ENCODE measurements at regions not wholly inside any gene's neighbourhood (a gene's known extent, or its start where the extent isn't known, plus 50 kb on each side); places are given as distances from the start of the nearest gene placed in this dataset.

- TF ChIP-seq CTCF (IDR thresholded peaks at IDR 0.05 in 8 of 11, conservative IDR thresholded peaks at IDR 0.05 in 3 of 11), result no peak
- no peak for TF ChIP-seq POLR2A (IDR thresholded peaks at IDR 0.05)
- no peak for TF ChIP-seq POLR2AphosphoS5 (IDR thresholded peaks at IDR 0.05)
- Histone ChIP-seq H3K27ac (no peak overlapping the region), H3K4me3 (no peak overlapping the region), H3K4me1 (no peaks in the 10 kb centered on the region), H3K36me3 (no peaks in the 10 kb centered on the region), H3K9me3 (peaks cover 0 to 34% (median 6%) of the 10 kb centered on the region in 8 donors), H3K27me3 (replicated peaks in 1 of 7) (peaks cover 0 to 4% (median 0%) of the 10 kb centered on the region in 7 donors)
- intact Hi-C loops (cut with DNase I; ENCODE audit: low total_unique reads), result no loop called here
- DNase-seq, result no peak
- WGBS, 5 donors, result 65 to 70% (median 69%) methylated on average over 4 of the region's 4 CpGs
These were observed 228.3 kb upstream of the EEF2KMT start for GRCh38 chr16:5325932-5326331.

- no peak overlapping the region for H3K4me3 ChIP-seq
- H3K9me3 ChIP-seq, result peaks cover 0 to 43% (median 7%) of the 10 kb centered on the region in 8 donors
- intact Hi-C loops (cut with DNase I; ENCODE audit: low total_unique reads), result no loop called here
- no peak overlapping the region for H3K27ac ChIP-seq
- no peaks in the 10 kb centered on the region for H3K4me1 ChIP-seq
- 53 to 62% (median 60%) methylated on average over 15 of the region's 15 CpGs for WGBS, 5 donors
- H3K36me3 ChIP-seq, result no peaks in the 10 kb centered on the region
- no peak for TF ChIP-seq POLR2AphosphoS5 (IDR thresholded peaks at IDR 0.05)
- peaks cover 0 to under 1% (median 0%) of the 10 kb centered on the region in 7 donors for H3K27me3 ChIP-seq (replicated peaks in 1 of 7)
- DNase-seq, result no peak
These were observed 225.9 kb upstream of the EEF2KMT start for GRCh38 chr16:5323284-5324141.

GRCh38 chr16:5321930-5322329 is 224.3 kb upstream of the EEF2KMT start:
- Histone ChIP-seq H3K27me3 (replicated peaks in 1 of 7) (no peaks in the 10 kb centered on the region), H3K4me1 (no peaks in the 10 kb centered on the region), H3K4me3 (no peak overlapping the region), H3K27ac (no peak overlapping the region), H3K36me3 (no peaks in the 10 kb centered on the region), H3K9me3 (peaks cover 0 to 42% (median 7%) of the 10 kb centered on the region in 8 donors)
- TF ChIP-seq POLR2AphosphoS5 (IDR thresholded peaks at IDR 0.05), result no peak
- TF ChIP-seq POLR2A (IDR thresholded peaks at IDR 0.05), result no peak
- TF ChIP-seq CTCF (IDR thresholded peaks at IDR 0.05 in 8 of 11, conservative IDR thresholded peaks at IDR 0.05 in 3 of 11), result no peak
- DNase-seq, result no peak
- WGBS, 5 donors, result 68 to 87% (median 76%) methylated on average over 4 of the region's 4 CpGs
- intact Hi-C loops (cut with DNase I; ENCODE audit: low total_unique reads), result no loop called here

- peaks cover 0 to 23% (median under 1%) of the 10 kb centered on the region in 8 donors for H3K9me3 ChIP-seq
- no peaks in the 10 kb centered on the region for H3K36me3 ChIP-seq
- no peak for DNase-seq
- no peaks in the 10 kb centered on the region for H3K27me3 ChIP-seq (replicated peaks in 1 of 7)
- no peak overlapping the region for H3K27ac ChIP-seq
- H3K4me3 ChIP-seq, result no peak overlapping the region
- 88 to 97% (median 92%) methylated on average over 2 of the region's 2 CpGs for WGBS, 5 donors
- TF ChIP-seq POLR2A (IDR thresholded peaks at IDR 0.05) (no peak), POLR2AphosphoS5 (IDR thresholded peaks at IDR 0.05) (no peak), CTCF (IDR thresholded peaks at IDR 0.05 in 8 of 11, conservative IDR thresholded peaks at IDR 0.05 in 3 of 11) (no peak)
- intact Hi-C loops (cut with DNase I; ENCODE audit: low total_unique reads), result no loop called here
- H3K4me1 ChIP-seq, result no peaks in the 10 kb centered on the region
These were observed 222.2 kb upstream of the EEF2KMT start for GRCh38 chr16:5319799-5320198.
